ENCODE measurements at regions not wholly inside any gene's neighbourhood (a gene's known extent, or its start where the extent isn't known, plus 50 kb on each side); places are given as distances from the start of the nearest gene placed in this dataset.
"Not testable (repeated sequence)": the region's sequence is repeated elsewhere in the genome, so short reads cannot be mapped to it uniquely, and the experiment has no call there.

- no peak overlapping the region for H3K27ac ChIP-seq (ENCODE audit: low read depth)
- no peaks in the 10 kb centered on the region for H3K36me3 ChIP-seq (ENCODE audit: insufficient read depth)
- WGBS = 47% methylated on average over 23 of the region's 23 CpGs
- DNase-seq (ENCODE audit: extremely low spot score) = no peak
- H3K4me3 ChIP-seq (ENCODE audit: low read depth, low read length) = no peak overlapping the region
- no peaks in the 10 kb centered on the region for H3K4me1 ChIP-seq (ENCODE audit: insufficient read depth)
Measured at GRCh38 chr1:4171480-4172450, 271.7 kb upstream of the C1orf174 start.

GRCh38 chr1:4172644-4173599 is 272.9 kb upstream of the C1orf174 start:
- Histone ChIP-seq H3K4me1 (ENCODE audit: insufficient read depth) (no peaks in the 10 kb centered on the region), H3K27ac (ENCODE audit: low read depth) (no peak overlapping the region), H3K4me3 (ENCODE audit: low read depth, low read length) (no peak overlapping the region), H3K36me3 (ENCODE audit: insufficient read depth) (no peaks in the 10 kb centered on the region)
- DNase-seq (ENCODE audit: extremely low spot score) = no peak
- WGBS = 48% methylated on average over 16 of the region's 16 CpGs

- no peak overlapping the region for H3K4me3 ChIP-seq (ENCODE audit: low read depth, low read length)
- no peak for DNase-seq (ENCODE audit: extremely low spot score)
- H3K4me1 ChIP-seq (ENCODE audit: insufficient read depth) = no peaks in the 10 kb centered on the region
- WGBS = 71% methylated on average over 9 of the region's 9 CpGs
- no peak overlapping the region for H3K27ac ChIP-seq (ENCODE audit: low read depth)
- no peaks in the 10 kb centered on the region for H3K36me3 ChIP-seq (ENCODE audit: insufficient read depth)
Measured at GRCh38 chr1:4173731-4174130, 273.7 kb upstream of the C1orf174 start.

- WGBS = 90% methylated on average over 21 of the region's 21 CpGs
- no peak for DNase-seq (ENCODE audit: extremely low spot score)
Measured at GRCh38 chr1:4174291-4175200, 274.5 kb upstream of the C1orf174 start.

GRCh38 chr1:4175566-4176405 is 275.7 kb upstream of the C1orf174 start:
- Histone ChIP-seq H3K36me3 (ENCODE audit: insufficient read depth) (no peaks in the 10 kb centered on the region), H3K4me3 (ENCODE audit: low read depth, low read length) (no peak overlapping the region), H3K27ac (ENCODE audit: low read depth) (no peak overlapping the region), H3K4me1 (ENCODE audit: insufficient read depth) (no peaks in the 10 kb centered on the region)
- DNase-seq (ENCODE audit: extremely low spot score) = no peak
- WGBS = 86% methylated on average over 10 of the region's 10 CpGs

More at GRCh38 chr1:4174291-4175200, 274.5 kb upstream of the C1orf174 start:
- Histone ChIP-seq H3K4me3 (ENCODE audit: low read depth, low read length) (no peak overlapping the region), H3K27ac (ENCODE audit: low read depth) (no peak overlapping the region), H3K4me1 (ENCODE audit: insufficient read depth) (no peaks in the 10 kb centered on the region), H3K36me3 (ENCODE audit: insufficient read depth) (no peaks in the 10 kb centered on the region)

GRCh38 chr1:4176841-4177240 is 276.8 kb upstream of the C1orf174 start:
- no peaks in the 10 kb centered on the region for H3K4me1 ChIP-seq (ENCODE audit: insufficient read depth)
- WGBS = 91% methylated on average over 3 of the region's 3 CpGs
- no peak for DNase-seq (ENCODE audit: extremely low spot score)
- H3K27ac ChIP-seq (ENCODE audit: low read depth) = no peak overlapping the region
- H3K36me3 ChIP-seq (ENCODE audit: insufficient read depth) = no peaks in the 10 kb centered on the region
- no peak overlapping the region for H3K4me3 ChIP-seq (ENCODE audit: low read depth, low read length)

GRCh38 chr1:4177425-4178150 is 277.5 kb upstream of the C1orf174 start:
- Histone ChIP-seq H3K36me3 (ENCODE audit: insufficient read depth) (no peaks in the 10 kb centered on the region), H3K27ac (ENCODE audit: low read depth) (no peak overlapping the region), H3K4me3 (ENCODE audit: low read depth, low read length) (no peak overlapping the region), H3K4me1 (ENCODE audit: insufficient read depth) (no peaks in the 10 kb centered on the region)
- DNase-seq (ENCODE audit: extremely low spot score) = no peak
- WGBS = 80% methylated on average over 21 of the region's 21 CpGs

GRCh38 chr1:4178501-4179113 is 278.5 kb upstream of the C1orf174 start:
- DNase-seq (ENCODE audit: extremely low spot score) = no peak
- 80% methylated on average over 11 of the region's 11 CpGs for WGBS
- H3K36me3 ChIP-seq (ENCODE audit: insufficient read depth) = no peaks in the 10 kb centered on the region
- no peak overlapping the region for H3K27ac ChIP-seq (ENCODE audit: low read depth)
- no peak overlapping the region for H3K4me3 ChIP-seq (ENCODE audit: low read depth, low read length)
- H3K4me1 ChIP-seq (ENCODE audit: insufficient read depth) = no peaks in the 10 kb centered on the region

GRCh38 chr1:4179914-4180735 is 280.1 kb upstream of the C1orf174 start:
- Histone ChIP-seq H3K36me3 (ENCODE audit: insufficient read depth) (no peaks in the 10 kb centered on the region), H3K27ac (ENCODE audit: low read depth) (no peak overlapping the region), H3K4me3 (ENCODE audit: low read depth, low read length) (no peak overlapping the region), H3K4me1 (ENCODE audit: insufficient read depth) (no peaks in the 10 kb centered on the region)
- WGBS = 71% methylated on average over 7 of the region's 7 CpGs
- DNase-seq (ENCODE audit: extremely low spot score) = no peak

GRCh38 chr1:4186486-4186885 is 286.4 kb upstream of the C1orf174 start:
- WGBS = 62% methylated on average over 2 of the region's 2 CpGs
- DNase-seq (ENCODE audit: extremely low spot score); H3K27ac ChIP-seq (ENCODE audit: low read depth): not testable (repeated sequence)

GRCh38 chr1:4203501-4203900 is 303.4 kb upstream of the C1orf174 start:
- H3K4me3 ChIP-seq (ENCODE audit: low read depth, low read length) = no peak overlapping the region
- no peaks in the 10 kb centered on the region for H3K4me1 ChIP-seq (ENCODE audit: insufficient read depth)

More at GRCh38 chr1:4186486-4186885, 286.4 kb upstream of the C1orf174 start:
- not testable (repeated sequence) for H3K4me1 ChIP-seq (ENCODE audit: insufficient read depth); H3K4me3 ChIP-seq (ENCODE audit: low read depth, low read length); H3K36me3 ChIP-seq (ENCODE audit: insufficient read depth)

More at GRCh38 chr1:4203501-4203900, 303.4 kb upstream of the C1orf174 start:
- no peak overlapping the region for H3K27ac ChIP-seq (ENCODE audit: low read depth)
- H3K36me3 ChIP-seq (ENCODE audit: insufficient read depth) = no peaks in the 10 kb centered on the region
- DNase-seq (ENCODE audit: extremely low spot score) = no peak

All from urinary bladder (tissue), 3 donors.